Mononuclear cell (primary cell): ENCODE measurements at regions not wholly inside any gene's neighbourhood (a gene's known extent, or its start where the extent isn't known, plus 50 kb on each side); places are given as distances from the start of the nearest gene placed in this dataset.

Experiments
- H3K27me3 ChIP-seq: 2 replicates; pipeline ENCODE4 v1.6.0; 2011; ENCODE audit warnings: low read length, control low read depth; ENCODE audit not compliant: insufficient read depth
- H3K4me1 ChIP-seq: 2 replicates; pipeline ENCODE4 v1.5.1; 2011; ENCODE audit warnings: mild to moderate bottlenecking, low read length, control low read depth; ENCODE audit not compliant: insufficient read depth
- H3K4me3 ChIP-seq: 2 replicates; pipeline ENCODE4 v1.5.1; 2011; ENCODE audit warnings: mild to moderate bottlenecking, low read length, moderate library complexity
- H3K9me3 ChIP-seq: 2 replicates; pipeline ENCODE4 v1.5.1; 2011; ENCODE audit warnings: low read depth, mild to moderate bottlenecking, control low read depth, low read length

GRCh38 chr1:201625226-201625761 lies 86.4 kb downstream of the NAV1 start:
- H3K4me3 ChIP-seq = no peak overlapping the region
- no peaks in the 10 kb centered on the region for H3K9me3 ChIP-seq
- no peaks in the 10 kb centered on the region for H3K4me1 ChIP-seq

GRCh38 chr1:201625851-201626251 lies 86.9 kb downstream of the NAV1 start:
- H3K4me1 ChIP-seq = no peaks in the 10 kb centered on the region
- no peaks in the 10 kb centered on the region for H3K9me3 ChIP-seq
- no peak overlapping the region for H3K4me3 ChIP-seq
- H3K27me3 ChIP-seq = no peaks in the 10 kb centered on the region

More at GRCh38 chr1:201625226-201625761, 86.4 kb downstream of the NAV1 start:
- no peaks in the 10 kb centered on the region for H3K27me3 ChIP-seq

GRCh38 chr1:201626629-201627275 lies 87.8 kb downstream of the NAV1 start:
- Histone ChIP-seq H3K4me1 (no peaks in the 10 kb centered on the region), H3K9me3 (no peaks in the 10 kb centered on the region), H3K4me3 (no peak overlapping the region), H3K27me3 (no peaks in the 10 kb centered on the region)

- H3K9me3 ChIP-seq = no peaks in the 10 kb centered on the region
- no peak overlapping the region for H3K4me3 ChIP-seq
- no peaks in the 10 kb centered on the region for H3K27me3 ChIP-seq
- no peaks in the 10 kb centered on the region for H3K4me1 ChIP-seq
Observed at GRCh38 chr1:201628490-201628889, 89.6 kb downstream of the NAV1 start.

- H3K4me1 ChIP-seq = no peaks in the 10 kb centered on the region
- no peaks in the 10 kb centered on the region for H3K9me3 ChIP-seq
- H3K4me3 ChIP-seq = no peak overlapping the region
- H3K27me3 ChIP-seq = no peaks in the 10 kb centered on the region
Observed at GRCh38 chr1:201630582-201630981, 91.7 kb downstream of the NAV1 start.

- no peaks in the 10 kb centered on the region for H3K9me3 ChIP-seq
- no peaks in the 10 kb centered on the region for H3K4me1 ChIP-seq
- H3K4me3 ChIP-seq = no peak overlapping the region
- no peaks in the 10 kb centered on the region for H3K27me3 ChIP-seq
Observed at GRCh38 chr1:201631037-201631436, 92.1 kb downstream of the NAV1 start.

GRCh38 chr1:201632364-201632952 lies 93.5 kb downstream of the NAV1 start:
- H3K4me3 ChIP-seq = no peak overlapping the region
- no peaks in the 10 kb centered on the region for H3K4me1 ChIP-seq
- H3K9me3 ChIP-seq = no peaks in the 10 kb centered on the region
- no peaks in the 10 kb centered on the region for H3K27me3 ChIP-seq

GRCh38 chr1:201633297-201633696 lies 94.4 kb downstream of the NAV1 start:
- Histone ChIP-seq H3K4me1 (no peaks in the 10 kb centered on the region), H3K4me3 (no peak overlapping the region), H3K27me3 (no peaks in the 10 kb centered on the region), H3K9me3 (no peaks in the 10 kb centered on the region)

GRCh38 chr1:201633811-201634210 lies 94.9 kb downstream of the NAV1 start:
- no peaks in the 10 kb centered on the region for H3K4me1 ChIP-seq
- no peak overlapping the region for H3K4me3 ChIP-seq
- no peaks in the 10 kb centered on the region for H3K9me3 ChIP-seq
- no peaks in the 10 kb centered on the region for H3K27me3 ChIP-seq

GRCh38 chr1:201634261-201634660 lies 95.3 kb downstream of the NAV1 start:
- Histone ChIP-seq H3K4me1 (no peaks in the 10 kb centered on the region), H3K4me3 (no peak overlapping the region), H3K27me3 (no peaks in the 10 kb centered on the region), H3K9me3 (no peaks in the 10 kb centered on the region)

- Histone ChIP-seq H3K4me1 (no peaks in the 10 kb centered on the region), H3K27me3 (no peaks in the 10 kb centered on the region), H3K9me3 (no peaks in the 10 kb centered on the region), H3K4me3 (no peak overlapping the region)
Observed at GRCh38 chr1:201636097-201636496, 97.2 kb downstream of the NAV1 start.

GRCh38 chr1:201636510-201636971 lies 97.6 kb downstream of the NAV1 start:
- Histone ChIP-seq H3K4me3 (no peak overlapping the region), H3K4me1 (no peaks in the 10 kb centered on the region), H3K27me3 (no peaks in the 10 kb centered on the region), H3K9me3 (no peaks in the 10 kb centered on the region)

GRCh38 chr1:201637282-201638079 lies 98.6 kb downstream of the NAV1 start:
- H3K27me3 ChIP-seq = no peaks in the 10 kb centered on the region
- H3K9me3 ChIP-seq = no peaks in the 10 kb centered on the region
- no peak overlapping the region for H3K4me3 ChIP-seq
- no peaks in the 10 kb centered on the region for H3K4me1 ChIP-seq

- Histone ChIP-seq H3K4me1 (no peaks in the 10 kb centered on the region), H3K9me3 (no peaks in the 10 kb centered on the region), H3K4me3 (no peak overlapping the region), H3K27me3 (no peaks in the 10 kb centered on the region)
Observed at GRCh38 chr1:201639391-201639790, 100.5 kb downstream of the NAV1 start.

- no peaks in the 10 kb centered on the region for H3K4me1 ChIP-seq
- H3K27me3 ChIP-seq = no peaks in the 10 kb centered on the region
- no peaks in the 10 kb centered on the region for H3K9me3 ChIP-seq
- no peak overlapping the region for H3K4me3 ChIP-seq
Observed at GRCh38 chr1:201639826-201640225, 100.9 kb downstream of the NAV1 start.
